Liver (tissue), 3 donors: ENCODE measurements at regions not wholly inside any gene's neighbourhood (a gene's known extent, or its start where the extent isn't known, plus 50 kb on each side); places are given as distances from the start of the nearest gene placed in this dataset.

ENCODE experiments used
- CTCF ChIP-seq: fragments of 150-350 bp; IDR thresholded peaks from 2 replicates; pipeline ENCODE4 v1.5.1; 2017; ENCODE audit warnings: improper control_type of control experiment, low read depth, low read length; ENCODE audit not compliant: missing input control
- FOXA1 ChIP-seq: IDR thresholded peaks from 2 replicates; pipeline ENCODE4 v1.6.1; 2016; ENCODE audit warnings: antibody characterized with exemption
- JUND ChIP-seq, 2 donors: IDR thresholded peaks; 2 replicates each; pipeline ENCODE4 v1.6.1; 2016; ENCODE audit warnings: antibody characterized with exemption in 2 of 2
- MAX ChIP-seq: IDR thresholded peaks from 2 replicates; pipeline ENCODE4 v1.6.1; 2016; ENCODE audit warnings: antibody characterized with exemption
- RAD21 ChIP-seq, 2 donors: IDR thresholded peaks; 2 replicates each; pipeline ENCODE4 v1.6.1; 2016; ENCODE audit warnings: antibody characterized with exemption in 2 of 2, mild to moderate bottlenecking in 2 of 2
- REST ChIP-seq: IDR thresholded peaks from 2 replicates; pipeline ENCODE4 v1.6.1; 2016; ENCODE audit warnings: antibody characterized with exemption, mild to moderate bottlenecking
- SP1 ChIP-seq: IDR thresholded peaks from 2 replicates; pipeline ENCODE4 v1.6.1; 2018; ENCODE audit warnings: antibody characterized with exemption, mild to moderate bottlenecking
- TAF1 ChIP-seq: conservative IDR thresholded peaks from 2 replicates; pipeline ENCODE4 v1.6.1; 2016; ENCODE audit warnings: antibody characterized with exemption, mild to moderate bottlenecking
- YY1 ChIP-seq: IDR thresholded peaks from 2 replicates; pipeline ENCODE4 v1.6.1; 2016; ENCODE audit warnings: antibody characterized with exemption, mild to moderate bottlenecking
- TF ChIP-seq, protein P1 (sequence below): IDR thresholded peaks from 2 replicates; pipeline ENCODE4 v1.6.1; 2016; ENCODE audit warnings: antibody characterized with exemption
- donor health status: healthy.
- donor health status: healthy.

- TF ChIP-seq YY1 (no peak), FOXA1 (no peak), CTCF (no peak), RAD21 (IDR thresholded peaks at IDR 0.05) (no peak), MAX (no peak), REST (no peak), TAF1 (no peak), JUND (IDR thresholded peaks at IDR 0.05) (no peak), SP1 (no peak)
- TF ChIP-seq, protein P1, sequence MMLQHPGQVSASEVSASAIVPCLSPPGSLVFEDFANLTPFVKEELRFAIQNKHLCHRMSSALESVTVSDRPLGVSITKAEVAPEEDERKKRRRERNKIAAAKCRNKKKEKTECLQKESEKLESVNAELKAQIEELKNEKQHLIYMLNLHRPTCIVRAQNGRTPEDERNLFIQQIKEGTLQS, result no peak
Measured at GRCh38 chr10:71061472-71061871, 150.9 kb upstream of the UNC5B start.
